HCT116 (cell line): ENCODE measurements at regions not wholly inside any gene's neighbourhood (a gene's known extent, or its start where the extent isn't known, plus 50 kb on each side); places are given as distances from the start of the nearest gene placed in this dataset.

ENCODE experiments used
- ATAC-seq: fragments of 200-7000 bp; cut with Tn5 transposase; 2 replicates; pipeline ENCODE4 v1.9.1; 2020; ENCODE audit warnings: mild to moderate bottlenecking, moderate library complexity
- BruUV-seq: library from RNA; stranded (reverse); fragments of 400-500 nt; replicated peaks from 2 replicates; lab custom pipeline; 2021; lab: Mats Ljungman, UMichigan
- CTCF ChIA-PET: fragments of 300-600 bp; sonication (Branson Sonifier 250); formaldehyde crosslinking; loops from one replicate; lab custom pipeline; 2021; ENCODE audit warnings: antibody characterized with exemption; lab: Charles Lee
- POLR2A ChIA-PET: fragments of 300-600, 350-600 bp; sonication (Branson Sonifier 250); formaldehyde crosslinking; loops from one replicate; lab custom pipeline; 2021; ENCODE audit warnings: antibody characterized with exemption; lab: Charles Lee
- RAD21 ChIA-PET, 2 experiments: fragments of 300-600 bp; sonication (Branson Sonifier 250); formaldehyde crosslinking; loops; one replicate each; lab custom pipeline; 2023; ENCODE audit warnings: low total read pairs in 2 of 2; ENCODE audit not compliant: uncharacterized antibody in 2 of 2, unreplicated experiment in 2 of 2, low non-redundant PET in 1 of 2; lab: Charles Lee
- DNase-seq: peaks from one replicate; pipeline ENCODE4 v3.0.0-alpha.2; 2010; ENCODE audit warnings: low read depth, low spot score
- H2AFZ ChIP-seq: fragments of 200-600 bp; shearing (Covaris generic), sonication (generic); 2 replicates; pipeline ENCODE4 v1.6.1; 2017; ENCODE audit warnings: low read depth, mixed run types, mixed read lengths, antibody characterized with exemption, low read length; ENCODE audit not compliant: poor library complexity, severe bottlenecking
- H3K27ac ChIP-seq: 2 replicates; pipeline ENCODE4 v1.5.1; 2012; ENCODE audit warnings: low read depth, low read length
- H3K27me3 ChIP-seq: fragments of 200-600 bp; sonication (generic); 2 replicates; pipeline ENCODE4 v1.6.1; 2016; ENCODE audit warnings: mixed run types, low read length, mixed read lengths; ENCODE audit not compliant: insufficient read depth
- H3K36me3 ChIP-seq, 2 experiments: fragments of 200-500 bp in 1 of 2; fragments of 200-600 bp in 1 of 2; sonication (Bioruptor generic) in 1 of 2; sonication (generic) in 1 of 2; 2 replicates each; pipeline versions ENCODE4 v1.5.1 to v1.6.1; 2014 to 2016; ENCODE audit warnings: low read length in 2 of 2, inconsistent platforms in 1 of 2, mixed read lengths in 1 of 2, mixed run types in 1 of 2; ENCODE audit not compliant: insufficient read depth in 2 of 2, control insufficient read depth in 1 of 2
- H3K4me1 ChIP-seq, 2 experiments: fragments of 200-600 bp in 1 of 2; sonication (generic) in 1 of 2; 2 replicates each; pipeline versions ENCODE4 v1.5.1 to v1.6.1; 2012 to 2017; ENCODE audit warnings: low read length in 2 of 2, inconsistent platforms in 1 of 2, mild to moderate bottlenecking in 1 of 2, mixed read lengths in 1 of 2, mixed run types in 1 of 2, moderate library complexity in 1 of 2; ENCODE audit not compliant: insufficient read depth in 2 of 2, control insufficient read depth in 1 of 2
- H3K4me2 ChIP-seq: fragments of 200-600 bp; sonication (generic); 2 replicates; pipeline ENCODE4 v1.6.1; 2017; ENCODE audit warnings: mixed run types, low read length, mixed read lengths
- H3K4me3 ChIP-seq, 2 experiments: fragments of 200-600 bp in 1 of 2; sonication (generic) in 1 of 2; replicated peaks in 1 of 2; 2 replicates each; pipeline ENCODE4 v1.5.1; 2011 to 2016; ENCODE audit warnings: low read length in 2 of 2, control low read depth in 1 of 2, low read depth in 1 of 2, mild to moderate bottlenecking in 1 of 2, mixed read lengths in 1 of 2, mixed run types in 1 of 2
- H3K79me2 ChIP-seq: fragments of 200-600 bp; sonication (generic); 2 replicates; pipeline ENCODE4 v1.6.1; 2017; ENCODE audit warnings: mild to moderate bottlenecking, mixed run types, low read length, moderate library complexity, mixed read lengths; ENCODE audit not compliant: insufficient read depth
- H3K9ac ChIP-seq: fragments of 200-600 bp; sonication (generic); 2 replicates; pipeline ENCODE4 v1.6.1; 2016; ENCODE audit warnings: low read length, mixed read lengths
- H3K9me2 ChIP-seq: fragments of 200-600 bp; sonication (generic), shearing (Covaris generic); 2 replicates; pipeline ENCODE4 v1.6.1; 2017; ENCODE audit warnings: mixed run types, mild to moderate bottlenecking, moderate library complexity; ENCODE audit not compliant: insufficient read depth
- H3K9me3 ChIP-seq, 2 experiments: fragments of 200-500 bp in 1 of 2; fragments of 200-600 bp in 1 of 2; sonication (Bioruptor generic) in 1 of 2; sonication (generic) in 1 of 2; 2 replicates each; pipeline ENCODE4 v1.6.1; 2014 to 2017; ENCODE audit warnings: low read length in 2 of 2, mixed read lengths in 2 of 2, inconsistent platforms in 1 of 2, low read depth in 1 of 2, mild to moderate bottlenecking in 1 of 2, mixed run types in 1 of 2, moderate library complexity in 1 of 2; ENCODE audit not compliant: control insufficient read depth in 1 of 2, insufficient read depth in 1 of 2
- H4K20me1 ChIP-seq: fragments of 200-600 bp; sonication (generic), shearing (Covaris generic); 2 replicates; pipeline ENCODE4 v1.6.1; 2017; ENCODE audit warnings: mixed run types, mild to moderate bottlenecking, moderate library complexity; ENCODE audit not compliant: insufficient read depth
- CEBPB ChIP-seq: IDR thresholded peaks from 2 replicates; pipeline ENCODE4 v1.6.1; 2012; ENCODE audit warnings: low read depth
- EGR1 ChIP-seq: IDR thresholded peaks from 2 replicates; pipeline ENCODE4 v1.6.1; 2012; ENCODE audit warnings: low read depth
- ELF1 ChIP-seq: IDR thresholded peaks from 2 replicates; pipeline ENCODE4 v1.6.1; 2012; ENCODE audit warnings: low read depth, borderline replicate concordance
- EZH2phosphoT487 ChIP-seq: fragments of 200-600 bp; IDR thresholded peaks from 2 replicates; pipeline ENCODE4 v1.6.1; 2018; ENCODE audit warnings: antibody characterized with exemption, borderline replicate concordance
- FOSL1 ChIP-seq: IDR thresholded peaks from 2 replicates; pipeline ENCODE4 v1.6.1; 2012; ENCODE audit warnings: low read depth
- POLR2A ChIP-seq: IDR thresholded peaks from 2 replicates; pipeline ENCODE4 v1.7.0; 2011; ENCODE audit warnings: borderline replicate concordance; ENCODE audit not compliant: insufficient read depth, insufficient read length; ENCODE audit errors: extremely low read depth
- POLR2AphosphoS5 ChIP-seq: IDR thresholded peaks from 2 replicates; pipeline ENCODE4 v1.6.1; 2011; ENCODE audit warnings: mild to moderate bottlenecking, low read depth, low read length, moderate library complexity
- RAD21 ChIP-seq: IDR thresholded peaks from 2 replicates; pipeline ENCODE4 v1.6.1; 2012; ENCODE audit warnings: low read depth, mild to moderate bottlenecking
- SIN3A ChIP-seq: IDR thresholded peaks from 2 replicates; pipeline ENCODE4 v1.6.1; 2012; ENCODE audit warnings: low read depth
- SP1 ChIP-seq: IDR thresholded peaks from 2 replicates; pipeline ENCODE4 v1.6.1; 2012; ENCODE audit warnings: low read depth
- YY1 ChIP-seq: IDR thresholded peaks from 2 replicates; pipeline ENCODE4 v1.6.1; 2011; ENCODE audit warnings: low read length, low read depth, moderate library complexity, mild to moderate bottlenecking; ENCODE audit not compliant: insufficient replicate concordance; ENCODE audit errors: extremely low read depth
- ZFX ChIP-seq: fragments of 450-650 bp; IDR thresholded peaks from 2 replicates; pipeline ENCODE4 v1.6.1; 2017
- intact Hi-C: fragments of 100-400 bp; cut with micrococcal nuclease; formaldehyde crosslinking; loops from 2 replicates; pipeline ENCODE4 v1.10.0; 2022
- TF ChIP-seq, protein P1 (sequence below): IDR thresholded peaks from 2 replicates; pipeline ENCODE4 v1.6.1; 2012; ENCODE audit warnings: low read depth
- TF ChIP-seq, protein P2 (sequence below): IDR thresholded peaks from 2 replicates; pipeline ENCODE4 v1.6.1; 2012
- TF ChIP-seq, protein P3 (sequence below): IDR thresholded peaks from 2 replicates; pipeline ENCODE4 v1.6.1; 2011; ENCODE audit warnings: mild to moderate bottlenecking, low read length, moderate library complexity; ENCODE audit not compliant: insufficient replicate concordance; ENCODE audit errors: extremely low read depth

DNA sequence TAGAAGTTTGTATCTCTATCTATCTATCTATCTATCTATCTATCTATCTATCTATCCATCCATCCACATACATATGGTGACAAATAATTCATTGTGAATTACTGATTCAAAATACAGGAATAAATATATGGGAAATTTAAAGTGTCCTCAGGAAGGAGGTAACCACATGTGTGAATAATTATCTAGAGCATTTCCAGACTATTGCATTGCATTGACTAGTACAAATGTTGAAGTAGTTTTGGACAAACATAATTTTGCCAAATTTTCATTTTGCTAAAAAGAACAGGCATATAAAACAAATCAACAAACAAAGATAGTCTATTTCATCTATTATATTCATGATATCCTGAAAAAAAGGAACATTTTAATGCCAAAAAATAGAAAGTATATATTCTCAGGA lies 192.7 kb downstream of the UTRN start:
- no peaks in the 10 kb centered on the region for H3K79me2 ChIP-seq
- no peaks in the 10 kb centered on the region for H4K20me1 ChIP-seq
- intact Hi-C loops, result no loop called here
- DNase-seq (no peak), ATAC-seq (no peak)
- CTCF ChIA-PET, result no interaction called here
- no peaks in the 10 kb centered on the region for H3K9me2 ChIP-seq
- POLR2A ChIA-PET, result no interaction called here
- H3K9ac ChIP-seq, result no peak overlapping the region
- no peak overlapping the region for H3K4me2 ChIP-seq
- peaks cover 0 to 2% of the 10 kb centered on the region in 2 experiments; a peak in 1 of 4 replicates for H3K36me3 ChIP-seq
- no peaks in the 10 kb centered on the region for H3K9me3 ChIP-seq
- BruUV-seq, result no TSS peak
- RAD21 ChIA-PET, result no interaction called here
- no peak overlapping the region for H3K4me3 ChIP-seq
- H3K27ac ChIP-seq, result no peak overlapping the region
- no peak overlapping the region for H2AFZ ChIP-seq
- no peaks in the 10 kb centered on the region for H3K4me1 ChIP-seq
- H3K27me3 ChIP-seq, result no peaks in the 10 kb centered on the region
- TF ChIP-seq ZFX (no peak), SP1 (no peak), RAD21 (no peak), ELF1 (no peak), POLR2AphosphoS5 (no peak), EZH2phosphoT487 (no peak), FOSL1 (no peak), SIN3A (no peak), YY1 (no peak), POLR2A (no peak), CEBPB (no peak), EGR1 (no peak)
- TF ChIP-seq, protein P1, sequence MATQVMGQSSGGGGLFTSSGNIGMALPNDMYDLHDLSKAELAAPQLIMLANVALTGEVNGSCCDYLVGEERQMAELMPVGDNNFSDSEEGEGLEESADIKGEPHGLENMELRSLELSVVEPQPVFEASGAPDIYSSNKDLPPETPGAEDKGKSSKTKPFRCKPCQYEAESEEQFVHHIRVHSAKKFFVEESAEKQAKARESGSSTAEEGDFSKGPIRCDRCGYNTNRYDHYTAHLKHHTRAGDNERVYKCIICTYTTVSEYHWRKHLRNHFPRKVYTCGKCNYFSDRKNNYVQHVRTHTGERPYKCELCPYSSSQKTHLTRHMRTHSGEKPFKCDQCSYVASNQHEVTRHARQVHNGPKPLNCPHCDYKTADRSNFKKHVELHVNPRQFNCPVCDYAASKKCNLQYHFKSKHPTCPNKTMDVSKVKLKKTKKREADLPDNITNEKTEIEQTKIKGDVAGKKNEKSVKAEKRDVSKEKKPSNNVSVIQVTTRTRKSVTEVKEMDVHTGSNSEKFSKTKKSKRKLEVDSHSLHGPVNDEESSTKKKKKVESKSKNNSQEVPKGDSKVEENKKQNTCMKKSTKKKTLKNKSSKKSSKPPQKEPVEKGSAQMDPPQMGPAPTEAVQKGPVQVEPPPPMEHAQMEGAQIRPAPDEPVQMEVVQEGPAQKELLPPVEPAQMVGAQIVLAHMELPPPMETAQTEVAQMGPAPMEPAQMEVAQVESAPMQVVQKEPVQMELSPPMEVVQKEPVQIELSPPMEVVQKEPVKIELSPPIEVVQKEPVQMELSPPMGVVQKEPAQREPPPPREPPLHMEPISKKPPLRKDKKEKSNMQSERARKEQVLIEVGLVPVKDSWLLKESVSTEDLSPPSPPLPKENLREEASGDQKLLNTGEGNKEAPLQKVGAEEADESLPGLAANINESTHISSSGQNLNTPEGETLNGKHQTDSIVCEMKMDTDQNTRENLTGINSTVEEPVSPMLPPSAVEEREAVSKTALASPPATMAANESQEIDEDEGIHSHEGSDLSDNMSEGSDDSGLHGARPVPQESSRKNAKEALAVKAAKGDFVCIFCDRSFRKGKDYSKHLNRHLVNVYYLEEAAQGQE, result no peak
- TF ChIP-seq, protein P2, sequence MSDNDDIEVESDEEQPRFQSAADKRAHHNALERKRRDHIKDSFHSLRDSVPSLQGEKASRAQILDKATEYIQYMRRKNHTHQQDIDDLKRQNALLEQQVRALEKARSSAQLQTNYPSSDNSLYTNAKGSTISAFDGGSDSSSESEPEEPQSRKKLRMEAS, result no peak
- TF ChIP-seq, protein P3, sequence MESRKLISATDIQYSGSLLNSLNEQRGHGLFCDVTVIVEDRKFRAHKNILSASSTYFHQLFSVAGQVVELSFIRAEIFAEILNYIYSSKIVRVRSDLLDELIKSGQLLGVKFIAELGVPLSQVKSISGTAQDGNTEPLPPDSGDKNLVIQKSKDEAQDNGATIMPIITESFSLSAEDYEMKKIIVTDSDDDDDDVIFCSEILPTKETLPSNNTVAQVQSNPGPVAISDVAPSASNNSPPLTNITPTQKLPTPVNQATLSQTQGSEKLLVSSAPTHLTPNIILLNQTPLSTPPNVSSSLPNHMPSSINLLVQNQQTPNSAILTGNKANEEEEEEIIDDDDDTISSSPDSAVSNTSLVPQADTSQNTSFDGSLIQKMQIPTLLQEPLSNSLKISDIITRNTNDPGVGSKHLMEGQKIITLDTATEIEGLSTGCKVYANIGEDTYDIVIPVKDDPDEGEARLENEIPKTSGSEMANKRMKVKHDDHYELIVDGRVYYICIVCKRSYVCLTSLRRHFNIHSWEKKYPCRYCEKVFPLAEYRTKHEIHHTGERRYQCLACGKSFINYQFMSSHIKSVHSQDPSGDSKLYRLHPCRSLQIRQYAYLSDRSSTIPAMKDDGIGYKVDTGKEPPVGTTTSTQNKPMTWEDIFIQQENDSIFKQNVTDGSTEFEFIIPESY, result no peak
- TF ChIP-seq, all 23 proteins: peak for 0
